ENCODE measurements at regions not wholly inside any gene's neighbourhood (a gene's known extent, or its start where the extent isn't known, plus 50 kb on each side); places are given as distances from the start of the nearest gene placed in this dataset.

DNA sequence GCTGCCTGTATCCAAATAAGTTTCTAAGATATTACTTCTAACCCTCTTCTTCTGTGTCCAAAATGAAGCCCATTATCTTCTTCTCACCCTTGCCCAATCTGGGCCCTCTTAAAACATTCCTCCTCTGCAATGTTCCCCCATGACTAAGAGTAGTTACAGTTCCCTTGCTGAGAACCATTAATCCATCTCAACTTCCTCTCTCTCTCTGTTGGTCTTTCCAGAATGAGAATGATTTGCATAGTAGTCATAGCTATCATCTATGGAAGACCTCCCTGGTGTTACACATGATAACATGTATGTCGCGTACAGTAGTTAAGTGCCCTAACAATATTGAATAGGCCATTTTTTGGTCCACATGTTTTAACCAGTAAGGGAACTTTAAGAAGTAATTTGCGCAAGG, 177.9 kb downstream of the ANXA2 start:
- TF ChIP-seq POLR2A (IDR thresholded peaks at IDR 0.05; ENCODE audit: low read depth, low read length) (no peak), POLR2AphosphoS5 (IDR thresholded peaks at IDR 0.05; ENCODE audit: low read depth, low read length) (no peak), TAF1 (IDR thresholded peaks at IDR 0.05; ENCODE audit: borderline replicate concordance, low read depth, low read length) (no peak)
